Psoas muscle (tissue), 7 donors: ENCODE measurements at regions not wholly inside any gene's neighbourhood (a gene's known extent, or its start where the extent isn't known, plus 50 kb on each side); places are given as distances from the start of the nearest gene placed in this dataset.

Experiments
- ATAC-seq, 4 donors: fragments of 200-7000 bp; cut with Tn5 transposase; one replicate each; pipeline ENCODE4 v1.9.1; 2020; ENCODE audit warnings: moderate library complexity in 3 of 4, mild to moderate bottlenecking in 2 of 4
- DNase-seq, 2 donors: peaks; one replicate each; pipeline ENCODE4 v3.0.0-alpha.2; 2020
- H3K27ac ChIP-seq: fragments of 200-600 bp; one replicate; pipeline ENCODE4 v1.8.0; 2022
- H3K27me3 ChIP-seq, 3 donors: fragments of 200-600 bp in 1 of 3; one replicate each; pipeline versions ENCODE4 v1.6.1 to v1.8.0; 2013 to 2022; ENCODE audit warnings: low read length in 2 of 3, mild to moderate bottlenecking in 2 of 3, moderate library complexity in 1 of 3; ENCODE audit not compliant: insufficient read depth in 3 of 3
- H3K36me3 ChIP-seq, 2 donors: fragments of 200-600 bp in 1 of 2; one replicate each; pipeline versions ENCODE4 v1.6.1 to v1.8.0; 2013 to 2022; ENCODE audit warnings: low read depth in 1 of 2, mild to moderate bottlenecking in 1 of 2, moderate library complexity in 1 of 2; ENCODE audit not compliant: insufficient read depth in 1 of 2
- H3K4me1 ChIP-seq: fragments of 200-600 bp; one replicate; pipeline ENCODE4 v1.8.0; 2022
- H3K4me3 ChIP-seq: fragments of 200-600 bp; one replicate; pipeline ENCODE4 v1.8.0; 2022; ENCODE audit warnings: mild to moderate bottlenecking
- H3K9me3 ChIP-seq: fragments of 200-600 bp; one replicate; pipeline ENCODE4 v1.8.0; 2022
- CTCF ChIP-seq: fragments of 200-600 bp; IDR thresholded peaks from one replicate; pipeline ENCODE4 v1.8.0; 2022; ENCODE audit warnings: antibody characterized with exemption
- WGBS, 3 donors: extraction: QIAGEN DNeasy Blood & Tissue Kit; methylation state at CpG; one replicate each; pipeline versions ENCODE4 v1.1.6 to v1.1.7; 2013; 5-methylcytosine and 5-hydroxymethylcytosine counted together
- intact Hi-C, 2 donors: fragments of 100-400 bp; cut with DNase I; formaldehyde crosslinking; loops; one replicate each; pipeline versions ENCODE4 v1.11.0 to v1.14.2; 2022
- donor health status: healthy with polysubstance abuse.
- donor health status: DM: no; HTN: no; CAD: no; lungs with moderate emphysema.
- donor health status: Bipolar disorder and iron deficiency.
- donor health status: healthy.
- donor health status: DM: yes; HTN: yes; CAD: no.
- donor health status: DM: no; HTN: no; CAD: no.
- donor health status: DM: yes; HTN: yes; CAD: no.

- intact Hi-C loops = no loop called here
- TF ChIP-seq CTCF = no peak
- H3K27me3 ChIP-seq = peaks cover 0 to 3% (median 0%) of the 10 kb centered on the region in 3 donors
Measured at GRCh38 chr1:62917314-62917713, 133.4 kb downstream of the ATG4C start.

GRCh38 chr1:62917805-62918204, 133.9 kb downstream of the ATG4C start:
- H3K4me3 ChIP-seq = no peak overlapping the region
- H3K36me3 ChIP-seq = no peaks in the 10 kb centered on the region
- H3K4me1 ChIP-seq = no peaks in the 10 kb centered on the region
- WGBS, 3 donors = 49 to 55% (median 51%) methylated on average over 10 of the region's 10 CpGs
- ATAC-seq (no peak), DNase-seq (no peak)
- no peak overlapping the region for H3K27ac ChIP-seq
- peaks cover 0 to 3% (median 0%) of the 10 kb centered on the region in 3 donors for H3K27me3 ChIP-seq
- TF ChIP-seq CTCF = no peak
- intact Hi-C loops = no loop called here
- no peaks in the 10 kb centered on the region for H3K9me3 ChIP-seq

More at GRCh38 chr1:62917314-62917713, 133.4 kb downstream of the ATG4C start:
- Histone ChIP-seq H3K9me3 (no peaks in the 10 kb centered on the region), H3K27ac (no peak overlapping the region), H3K4me1 (no peaks in the 10 kb centered on the region), H3K36me3 (no peaks in the 10 kb centered on the region), H3K4me3 (no peak overlapping the region)
- no peak for DNase-seq
- WGBS, 3 donors = 89 to 94% (median 91%) methylated on average over 5 of the region's 5 CpGs
- no peak for ATAC-seq

GRCh38 chr1:62918700-62919099, 134.8 kb downstream of the ATG4C start:
- Histone ChIP-seq H3K36me3 (no peaks in the 10 kb centered on the region), H3K4me1 (no peaks in the 10 kb centered on the region), H3K27me3 (peaks cover 0 to 3% (median 0%) of the 10 kb centered on the region in 3 donors), H3K27ac (no peak overlapping the region), H3K4me3 (no peak overlapping the region), H3K9me3 (no peaks in the 10 kb centered on the region)
- no peak for TF ChIP-seq CTCF
- no peak for DNase-seq
- no peak for ATAC-seq
- 46 to 59% (median 53%) methylated on average over 3 of the region's 3 CpGs for WGBS, 3 donors
- intact Hi-C loops = no loop called here

GRCh38 chr1:62922006-62922405, 138.1 kb downstream of the ATG4C start:
- Histone ChIP-seq H3K36me3 (no peaks in the 10 kb centered on the region), H3K9me3 (no peaks in the 10 kb centered on the region), H3K4me3 (no peak overlapping the region), H3K4me1 (no peaks in the 10 kb centered on the region), H3K27me3 (peaks cover 0 to 3% (median 0%) of the 10 kb centered on the region in 3 donors), H3K27ac (no peak overlapping the region)
- TF ChIP-seq CTCF = no peak
- 67 to 95% (median 88%) methylated on average over 1 of the region's 1 CpG for WGBS, 3 donors
- intact Hi-C loops = no loop called here
- no peak for ATAC-seq
- no peak for DNase-seq

GRCh38 chr1:62924983-62925790, 141.3 kb downstream of the ATG4C start:
- ATAC-seq (no peak), DNase-seq (no peak)
- no peaks in the 10 kb centered on the region for H3K27me3 ChIP-seq
- no peaks in the 10 kb centered on the region for H3K36me3 ChIP-seq
- no peak overlapping the region for H3K4me3 ChIP-seq
- no peaks in the 10 kb centered on the region for H3K9me3 ChIP-seq
- no peak overlapping the region for H3K27ac ChIP-seq
- no peaks in the 10 kb centered on the region for H3K4me1 ChIP-seq
- WGBS, 3 donors = 75 to 76% (median 76%) methylated on average over 7 of the region's 7 CpGs
- no peak for TF ChIP-seq CTCF
- intact Hi-C loops = no loop called here
